ENCODE measurements at regions not wholly inside any gene's neighbourhood (a gene's known extent, or its start where the extent isn't known, plus 50 kb on each side); places are given as distances from the start of the nearest gene placed in this dataset.

GRCh38 chr18:10167759-10168158, 253.9 kb downstream of the VAPA start:
- Histone ChIP-seq H3K79me2 (replicated peaks; ENCODE audit: insufficient read depth, low read length) (no peaks in the 10 kb centered on the region), H3F3A (ENCODE audit: insufficient read depth, low read length, poor library complexity, severe bottlenecking) (no peaks in the 10 kb centered on the region), H3K4me2 (ENCODE audit: low read length) (no peak overlapping the region), H3K9ac (ENCODE audit: low read length) (no peak overlapping the region), H3K9me2 (ENCODE audit: insufficient read depth, low read length) (no peaks in the 10 kb centered on the region), H3K36me3 (ENCODE audit: insufficient read depth, low read length) (no peaks in the 10 kb centered on the region), H3K27ac (ENCODE audit: low read length) (no peak overlapping the region), H4K20me1 (ENCODE audit: insufficient read depth) (no peaks in the 10 kb centered on the region), H3K4me3 (ENCODE audit: low read length) (no peak overlapping the region), H2AFZ (ENCODE audit: low read depth, low read length) (no peak overlapping the region), H3K27me3 (ENCODE audit: insufficient read depth, low read depth, low read length) (no peaks in the 10 kb centered on the region), H3K9me3 (ENCODE audit: low read length) (no peaks in the 10 kb centered on the region)
- TF ChIP-seq REST (IDR thresholded peaks at IDR 0.05; ENCODE audit: borderline replicate concordance) (no peak), MXI1 (conservative IDR thresholded peaks at IDR 0.05; ENCODE audit: poor library complexity, severe bottlenecking) (no peak)

GRCh38 chr18:10168477-10168876, 254.7 kb downstream of the VAPA start:
- Histone ChIP-seq H3F3A (ENCODE audit: insufficient read depth, low read length, poor library complexity, severe bottlenecking) (no peaks in the 10 kb centered on the region), H3K27ac (ENCODE audit: low read length) (no peak overlapping the region), H3K9me2 (ENCODE audit: insufficient read depth, low read length) (no peaks in the 10 kb centered on the region), H3K4me3 (ENCODE audit: low read length) (no peak overlapping the region), H4K20me1 (ENCODE audit: insufficient read depth) (no peaks in the 10 kb centered on the region), H3K9ac (ENCODE audit: low read length) (no peak overlapping the region), H3K27me3 (ENCODE audit: insufficient read depth, low read depth, low read length) (no peaks in the 10 kb centered on the region), H3K9me3 (ENCODE audit: low read length) (no peaks in the 10 kb centered on the region), H3K79me2 (replicated peaks; ENCODE audit: insufficient read depth, low read length) (no peaks in the 10 kb centered on the region), H3K4me2 (ENCODE audit: low read length) (no peak overlapping the region), H3K36me3 (ENCODE audit: insufficient read depth, low read length) (no peaks in the 10 kb centered on the region), H2AFZ (ENCODE audit: low read depth, low read length) (no peak overlapping the region)
- TF ChIP-seq TAF1 (IDR thresholded peaks at IDR 0.05; ENCODE audit: low read depth): no peak
- TF ChIP-seq EZH2 (IDR thresholded peaks at IDR 0.05; ENCODE audit: borderline replicate concordance, insufficient read depth, low read length, poor library complexity, severe bottlenecking): no peak
- no peak for TF ChIP-seq MXI1 (conservative IDR thresholded peaks at IDR 0.05; ENCODE audit: poor library complexity, severe bottlenecking)
- TF ChIP-seq EP300 (conservative IDR thresholded peaks at IDR 0.05; ENCODE audit: poor library complexity, severe bottlenecking): no peak
- TF ChIP-seq SMC3 (conservative IDR thresholded peaks at IDR 0.05; ENCODE audit: poor library complexity): no peak
- TF ChIP-seq POLR2AphosphoS5 (IDR thresholded peaks at IDR 0.05): no peak
- no peak for TF ChIP-seq REST (IDR thresholded peaks at IDR 0.05; ENCODE audit: borderline replicate concordance)
- no peak for TF ChIP-seq RAD21 (conservative IDR thresholded peaks at IDR 0.05)
- TF ChIP-seq CTCF (IDR thresholded peaks at IDR 0.05; ENCODE audit: poor library complexity, severe bottlenecking): no peak
